SK-N-SH (cell line): ENCODE measurements at regions not wholly inside any gene's neighbourhood (a gene's known extent, or its start where the extent isn't known, plus 50 kb on each side); places are given as distances from the start of the nearest gene placed in this dataset.

ENCODE experiments used
- CTCF ChIA-PET: fragments of 300-600, 350-600 bp; formaldehyde crosslinking; extraction: SDS; loops from one replicate; lab custom pipeline; 2021; lab: Yijun Ruan, JAX
- POLR2A ChIA-PET: fragments of 350-600 bp; sonication (Branson Sonifier 250); formaldehyde crosslinking; extraction: SDS; loops from one replicate; lab custom pipeline; 2020; ENCODE audit warnings: antibody characterized with exemption, inconsistent platforms; lab: Yijun Ruan, JAX
- DNase-seq: peaks from one replicate; pipeline ENCODE4 v3.0.0; 2012
- H2AFZ ChIP-seq: fragments of 200-600 bp; sonication (generic); 2 replicates; pipeline ENCODE4 v1.8.1; 2016; ENCODE audit warnings: antibody characterized with exemption, mild to moderate bottlenecking, low read depth
- H3F3A ChIP-seq: fragments of 200-600 bp; sonication (generic); replicated peaks from 2 replicates; pipeline ENCODE3; 2016; ENCODE audit warnings: antibody characterized with exemption, mild to moderate bottlenecking; ENCODE audit not compliant: insufficient read depth
- H3K27ac ChIP-seq, 2 experiments: fragments of 200-500 bp in 1 of 2; fragments of 200-600 bp in 1 of 2; sonication (Bioruptor generic) in 1 of 2; sonication (generic), shearing (Covaris generic) in 1 of 2; 2 replicates each; pipeline versions ENCODE4 v1.5.1 to v1.6.1; 2014 to 2016; ENCODE audit warnings: low read depth in 2 of 2, inconsistent platforms in 1 of 2, low read length in 1 of 2, mild to moderate bottlenecking in 1 of 2, mixed read lengths in 1 of 2
- H3K27me3 ChIP-seq: fragments of 200-600 bp; sonication (generic), shearing (Covaris generic); 2 replicates; pipeline ENCODE4 v1.6.1; 2016; ENCODE audit warnings: mixed run types; ENCODE audit not compliant: insufficient read depth
- H3K36me3 ChIP-seq, 2 experiments: fragments of 200-500 bp in 1 of 2; fragments of 200-600 bp in 1 of 2; sonication (Bioruptor generic) in 1 of 2; sonication (generic) in 1 of 2; replicated peaks in 1 of 2; 2 replicates each; pipeline versions ENCODE3 to v1.5.1; 2014 to 2016; ENCODE audit warnings: low read length in 1 of 2, mild to moderate bottlenecking in 1 of 2; ENCODE audit not compliant: insufficient read depth in 2 of 2, control insufficient read depth in 1 of 2
- H3K4me1 ChIP-seq, 2 experiments: fragments of 200-500 bp in 1 of 2; fragments of 200-600 bp in 1 of 2; sonication (Bioruptor generic) in 1 of 2; sonication (generic), shearing (Covaris generic) in 1 of 2; 2 replicates each; pipeline versions ENCODE4 v1.5.1 to v1.6.1; 2014 to 2016; ENCODE audit warnings: low read depth in 1 of 2, low read length in 1 of 2, mixed run types in 1 of 2; ENCODE audit not compliant: insufficient read depth in 2 of 2, control insufficient read depth in 1 of 2
- H3K4me2 ChIP-seq: fragments of 200-600 bp; sonication (generic), shearing (Covaris generic); 2 replicates; pipeline ENCODE4 v1.6.1; 2017; ENCODE audit warnings: mixed run types
- H3K4me3 ChIP-seq, 2 experiments: fragments of 200-500 bp in 1 of 2; fragments of 200-600 bp in 1 of 2; sonication (Bioruptor generic) in 1 of 2; sonication (generic), shearing (Covaris generic) in 1 of 2; 2 replicates each; pipeline versions ENCODE4 v1.5.1 to v1.8.1; 2014 to 2016; ENCODE audit warnings: low read depth in 2 of 2, inconsistent platforms in 1 of 2, low read length in 1 of 2, mild to moderate bottlenecking in 1 of 2, mixed read lengths in 1 of 2, moderate library complexity in 1 of 2
- H3K79me2 ChIP-seq: fragments of 200-600 bp; sonication (generic); 2 replicates; pipeline ENCODE4 v1.8.1; 2017; ENCODE audit warnings: mild to moderate bottlenecking; ENCODE audit not compliant: insufficient read depth
- H3K9ac ChIP-seq: fragments of 200-600 bp; sonication (generic); 2 replicates; pipeline ENCODE4 v1.6.1; 2017; ENCODE audit warnings: mixed run types
- H3K9me2 ChIP-seq: fragments of 200-600 bp; sonication (generic); 2 replicates; pipeline ENCODE4 v1.6.1; 2017; ENCODE audit warnings: mixed run types
- H3K9me3 ChIP-seq: fragments of 200-600 bp; sonication (generic); 2 replicates; pipeline ENCODE4 v1.6.1; 2017; ENCODE audit warnings: mixed run types, mild to moderate bottlenecking, moderate library complexity
- H4K20me1 ChIP-seq: fragments of 200-600 bp; sonication (generic); 2 replicates; pipeline ENCODE4 v1.6.1; 2017; ENCODE audit warnings: mild to moderate bottlenecking, mixed run types; ENCODE audit not compliant: insufficient read depth
- CHD2 ChIP-seq: fragments of 150-350 bp; IDR thresholded peaks from 2 replicates; pipeline ENCODE4 v1.6.1; 2018; ENCODE audit warnings: low read length; ENCODE audit not compliant: partially characterized antibody
- CTCF ChIP-seq: fragments of 200-600 bp; sonication (generic); IDR thresholded peaks from 2 replicates; pipeline ENCODE4 v1.6.1; 2017; ENCODE audit warnings: antibody characterized with exemption, mild to moderate bottlenecking, moderate library complexity
- FOXJ3 ChIP-seq: sonication (generic); formaldehyde crosslinking; IDR thresholded peaks from 2 replicates; pipeline ENCODE4 v1.5.1; 2020; ENCODE audit warnings: mild to moderate bottlenecking, missing genetic modification reagents
- GABPA ChIP-seq: IDR thresholded peaks from 2 replicates; pipeline ENCODE4 v1.4.0; 2012; ENCODE audit warnings: low read depth, mild to moderate bottlenecking
- JUND ChIP-seq: IDR thresholded peaks from 2 replicates; pipeline ENCODE4 v1.4.0; 2012
- MEF2A ChIP-seq: IDR thresholded peaks from 2 replicates; pipeline ENCODE4 v1.4.0; 2012; ENCODE audit warnings: low read depth, borderline replicate concordance
- MXI1 ChIP-seq: IDR thresholded peaks from 2 replicates; pipeline ENCODE4 v1.6.1; 2012; ENCODE audit warnings: mild to moderate bottlenecking, low read depth, low read length, improper control_type of control experiment
- NRF1 ChIP-seq: IDR thresholded peaks from 2 replicates; pipeline ENCODE4 v1.6.1; 2012; ENCODE audit warnings: low read depth, mild to moderate bottlenecking, low read length
- RFX5 ChIP-seq: IDR thresholded peaks from 2 replicates; pipeline ENCODE4 v1.6.1; 2012; ENCODE audit warnings: mild to moderate bottlenecking, improper control_type of control experiment, low read length
- TAF1 ChIP-seq: IDR thresholded peaks from 2 replicates; pipeline ENCODE4 v1.6.1; 2012; ENCODE audit warnings: low read depth, mild to moderate bottlenecking, low read length, moderate library complexity, borderline replicate concordance
- TEAD4 ChIP-seq: IDR thresholded peaks from 2 replicates; pipeline ENCODE4 v1.4.0; 2012; ENCODE audit warnings: mild to moderate bottlenecking, borderline replicate concordance; ENCODE audit not compliant: insufficient read depth
- ZBTB33 ChIP-seq: IDR thresholded peaks from 2 replicates; pipeline ENCODE4 v1.4.0; 2012; ENCODE audit warnings: low read depth, borderline replicate concordance
- WGBS: methylation state at CpG from one replicate; pipeline ENCODE4 v1.1.6; 2017; ENCODE audit warnings: low lambda C conversion rate; 5-methylcytosine and 5-hydroxymethylcytosine counted together
- TF ChIP-seq, protein P1 (sequence below): IDR thresholded peaks from 2 replicates; pipeline ENCODE4 v1.4.0; 2012; ENCODE audit warnings: low read depth, borderline replicate concordance
- TF ChIP-seq, protein P2 (sequence below): IDR thresholded peaks from 2 replicates; pipeline ENCODE4 v1.4.0; 2012; ENCODE audit warnings: low read depth
- TF ChIP-seq, protein P3 (sequence below): fragments of 150-350 bp; IDR thresholded peaks from 2 replicates; pipeline ENCODE4 v1.6.1; 2016; ENCODE audit warnings: mild to moderate bottlenecking, low read depth, low read length

GRCh38 chr1:94314222-94314858 lies 77.0 kb upstream of the ARHGAP29 start:
- WGBS = 67% methylated on average over 2 of the region's 2 CpGs
- Histone ChIP-seq H3K27ac (no peak overlapping the region), H2AFZ (no peak overlapping the region), H3K36me3 (no peaks in the 10 kb centered on the region), H3K9ac (no peak overlapping the region), H4K20me1 (no peaks in the 10 kb centered on the region), H3K9me3 (no peaks in the 10 kb centered on the region), H3K79me2 (no peaks in the 10 kb centered on the region), H3K4me2 (no peak overlapping the region), H3F3A (no peaks in the 10 kb centered on the region), H3K27me3 (no peaks in the 10 kb centered on the region), H3K9me2 (no peaks in the 10 kb centered on the region), H3K4me1 (no peaks in the 10 kb centered on the region; a peak in 1 of 4 replicates), H3K4me3 (no peak overlapping the region)
- CTCF ChIA-PET = no interaction called here
- POLR2A ChIA-PET = no interaction called here
- no peak for DNase-seq
- TF ChIP-seq RFX5 = no peak

- Histone ChIP-seq H3K79me2 (no peaks in the 10 kb centered on the region), H2AFZ (no peak overlapping the region), H3K4me1 (no peaks in the 10 kb centered on the region), H4K20me1 (no peaks in the 10 kb centered on the region), H3K9me2 (no peaks in the 10 kb centered on the region), H3K9me3 (no peaks in the 10 kb centered on the region), H3K9ac (no peak overlapping the region), H3K36me3 (no peaks in the 10 kb centered on the region), H3K4me3 (no peak overlapping the region), H3K4me2 (no peak overlapping the region), H3K27ac (no peak overlapping the region), H3F3A (no peaks in the 10 kb centered on the region), H3K27me3 (no peaks in the 10 kb centered on the region)
- TF ChIP-seq NRF1 (no peak), MXI1 (no peak), TAF1 (no peak), CTCF (no peak), MEF2A (no peak), FOXJ3 (CRISPR knock-in tag) (no peak), JUND (no peak), TEAD4 (no peak), ZBTB33 (no peak), CHD2 (no peak), GABPA (no peak)
- TF ChIP-seq, protein P1, sequence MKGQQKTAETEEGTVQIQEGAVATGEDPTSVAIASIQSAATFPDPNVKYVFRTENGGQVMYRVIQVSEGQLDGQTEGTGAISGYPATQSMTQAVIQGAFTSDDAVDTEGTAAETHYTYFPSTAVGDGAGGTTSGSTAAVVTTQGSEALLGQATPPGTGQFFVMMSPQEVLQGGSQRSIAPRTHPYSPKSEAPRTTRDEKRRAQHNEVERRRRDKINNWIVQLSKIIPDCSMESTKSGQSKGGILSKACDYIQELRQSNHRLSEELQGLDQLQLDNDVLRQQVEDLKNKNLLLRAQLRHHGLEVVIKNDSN = no peak
- TF ChIP-seq, protein P2, sequence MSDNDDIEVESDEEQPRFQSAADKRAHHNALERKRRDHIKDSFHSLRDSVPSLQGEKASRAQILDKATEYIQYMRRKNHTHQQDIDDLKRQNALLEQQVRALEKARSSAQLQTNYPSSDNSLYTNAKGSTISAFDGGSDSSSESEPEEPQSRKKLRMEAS = no peak
- TF ChIP-seq, protein P3, sequence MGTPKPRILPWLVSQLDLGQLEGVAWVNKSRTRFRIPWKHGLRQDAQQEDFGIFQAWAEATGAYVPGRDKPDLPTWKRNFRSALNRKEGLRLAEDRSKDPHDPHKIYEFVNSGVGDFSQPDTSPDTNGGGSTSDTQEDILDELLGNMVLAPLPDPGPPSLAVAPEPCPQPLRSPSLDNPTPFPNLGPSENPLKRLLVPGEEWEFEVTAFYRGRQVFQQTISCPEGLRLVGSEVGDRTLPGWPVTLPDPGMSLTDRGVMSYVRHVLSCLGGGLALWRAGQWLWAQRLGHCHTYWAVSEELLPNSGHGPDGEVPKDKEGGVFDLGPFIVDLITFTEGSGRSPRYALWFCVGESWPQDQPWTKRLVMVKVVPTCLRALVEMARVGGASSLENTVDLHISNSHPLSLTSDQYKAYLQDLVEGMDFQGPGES = no peak
- ChIA-PET CTCF (interaction anchor here (0.6 to 1.4 kb wide), 2 partner anchors 17 to 25 kb away, joined by 3 read pairs; no protein-coding TSS in a partner anchor), POLR2A (no interaction called here)
- DNase-seq = no peak
- 92% methylated on average over 3 of the region's 3 CpGs for WGBS
These were observed 73.3 kb upstream of the ARHGAP29 start for GRCh38 chr1:94310570-94311270.
